Colonic mucosa (tissue), 4 donors: ENCODE measurements at regions not wholly inside any gene's neighbourhood (a gene's known extent, or its start where the extent isn't known, plus 50 kb on each side); places are given as distances from the start of the nearest gene placed in this dataset.

ENCODE experiments used
- DNase-seq: peaks from one replicate; pipeline ENCODE4 v3.0.0-alpha.2; 2020
- H3K27ac ChIP-seq: fragments of 200-600 bp; one replicate; pipeline ENCODE4 v1.8.0; 2021
- H3K27me3 ChIP-seq: fragments of 200-600 bp; one replicate; pipeline ENCODE4 v1.8.0; 2021
- H3K36me3 ChIP-seq: fragments of 200-600 bp; one replicate; pipeline ENCODE4 v1.8.0; 2021
- H3K4me1 ChIP-seq: fragments of 200-600 bp; one replicate; pipeline ENCODE4 v1.8.0; 2021; ENCODE audit warnings: mild to moderate bottlenecking
- H3K4me3 ChIP-seq: fragments of 200-600 bp; one replicate; pipeline ENCODE4 v1.8.0; 2021
- H3K9ac ChIP-seq, 2 donors: one replicate each; pipeline ENCODE4 v1.7.0; 2013; ENCODE audit warnings: control low read depth in 2 of 2, low read depth in 2 of 2, low read length in 2 of 2
- H3K9me3 ChIP-seq: fragments of 200-600 bp; one replicate; pipeline ENCODE4 v1.8.0; 2021
- intact Hi-C: fragments of 100-400 bp; cut with DNase I; formaldehyde crosslinking; loops from one replicate; pipeline ENCODE4 v1.14.1; 2022
- TF ChIP-seq, protein P1 (sequence below): fragments of 200-600 bp; IDR thresholded peaks from one replicate; pipeline ENCODE4 v1.8.0; 2022; ENCODE audit warnings: antibody characterized with exemption, mild to moderate bottlenecking
- donor health status: healthy.
- donor health status: DM: no; HTN: no; CAD: no.
- donor health status: DM: no; HTN: no; CAD: no.

GRCh38 chr4:115370012-115370411 lies 256.6 kb upstream of the NDST4 start:
- intact Hi-C loops = no loop called here
- Histone ChIP-seq H3K9me3 (no peaks in the 10 kb centered on the region), H3K27me3 (no peaks in the 10 kb centered on the region), H3K27ac (no peak overlapping the region), H3K4me3 (no peak overlapping the region), H3K9ac (no peak overlapping the region), H3K36me3 (no peaks in the 10 kb centered on the region), H3K4me1 (no peaks in the 10 kb centered on the region)
- DNase-seq = no peak
- TF ChIP-seq, protein P1, sequence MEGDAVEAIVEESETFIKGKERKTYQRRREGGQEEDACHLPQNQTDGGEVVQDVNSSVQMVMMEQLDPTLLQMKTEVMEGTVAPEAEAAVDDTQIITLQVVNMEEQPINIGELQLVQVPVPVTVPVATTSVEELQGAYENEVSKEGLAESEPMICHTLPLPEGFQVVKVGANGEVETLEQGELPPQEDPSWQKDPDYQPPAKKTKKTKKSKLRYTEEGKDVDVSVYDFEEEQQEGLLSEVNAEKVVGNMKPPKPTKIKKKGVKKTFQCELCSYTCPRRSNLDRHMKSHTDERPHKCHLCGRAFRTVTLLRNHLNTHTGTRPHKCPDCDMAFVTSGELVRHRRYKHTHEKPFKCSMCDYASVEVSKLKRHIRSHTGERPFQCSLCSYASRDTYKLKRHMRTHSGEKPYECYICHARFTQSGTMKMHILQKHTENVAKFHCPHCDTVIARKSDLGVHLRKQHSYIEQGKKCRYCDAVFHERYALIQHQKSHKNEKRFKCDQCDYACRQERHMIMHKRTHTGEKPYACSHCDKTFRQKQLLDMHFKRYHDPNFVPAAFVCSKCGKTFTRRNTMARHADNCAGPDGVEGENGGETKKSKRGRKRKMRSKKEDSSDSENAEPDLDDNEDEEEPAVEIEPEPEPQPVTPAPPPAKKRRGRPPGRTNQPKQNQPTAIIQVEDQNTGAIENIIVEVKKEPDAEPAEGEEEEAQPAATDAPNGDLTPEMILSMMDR = no peak

DNA sequence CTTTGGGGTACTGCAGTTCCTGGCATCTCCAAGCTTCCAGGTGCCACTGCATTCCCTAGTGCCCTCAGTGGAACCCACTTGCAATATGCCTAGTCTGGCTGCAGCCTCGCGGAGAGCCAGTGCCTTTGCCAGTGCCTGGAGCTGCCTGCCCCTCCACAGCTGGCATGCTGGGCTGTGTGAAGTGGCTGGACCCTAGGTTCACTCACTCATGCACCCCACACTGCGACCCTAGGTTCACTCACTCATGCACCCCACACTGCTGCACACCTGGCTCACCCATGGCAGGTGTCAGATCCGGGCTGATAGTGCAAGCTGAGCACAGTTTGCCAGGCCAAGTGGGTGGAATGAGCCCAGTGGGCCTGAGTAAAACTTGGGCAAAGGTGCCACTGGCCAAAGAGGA lies 253.0 kb upstream of the NDST4 start:
- intact Hi-C loops = no loop called here
- no peak overlapping the region for H3K27ac ChIP-seq
- no peaks in the 10 kb centered on the region for H3K9me3 ChIP-seq
- H3K9ac ChIP-seq = no peak overlapping the region
- no peak for DNase-seq
- TF ChIP-seq, protein P1 = no peak
- no peaks in the 10 kb centered on the region for H3K27me3 ChIP-seq
- no peak overlapping the region for H3K4me3 ChIP-seq
- no peaks in the 10 kb centered on the region for H3K36me3 ChIP-seq
- H3K4me1 ChIP-seq = no peaks in the 10 kb centered on the region

- intact Hi-C loops = no loop called here
- Histone ChIP-seq H3K27me3 (no peaks in the 10 kb centered on the region), H3K9me3 (no peaks in the 10 kb centered on the region), H3K36me3 (no peaks in the 10 kb centered on the region), H3K4me3 (no peak overlapping the region), H3K9ac (no peak overlapping the region), H3K4me1 (no peaks in the 10 kb centered on the region), H3K27ac (no peak overlapping the region)
- no peak for DNase-seq
- TF ChIP-seq, protein P1 = no peak
These were observed 251.8 kb upstream of the NDST4 start for GRCh38 chr4:115365185-115365584.

GRCh38 chr4:115361781-115362180 lies 248.4 kb upstream of the NDST4 start:
- TF ChIP-seq, protein P1 = no peak
- no peaks in the 10 kb centered on the region for H3K27me3 ChIP-seq
- intact Hi-C loops = no loop called here

DNA sequence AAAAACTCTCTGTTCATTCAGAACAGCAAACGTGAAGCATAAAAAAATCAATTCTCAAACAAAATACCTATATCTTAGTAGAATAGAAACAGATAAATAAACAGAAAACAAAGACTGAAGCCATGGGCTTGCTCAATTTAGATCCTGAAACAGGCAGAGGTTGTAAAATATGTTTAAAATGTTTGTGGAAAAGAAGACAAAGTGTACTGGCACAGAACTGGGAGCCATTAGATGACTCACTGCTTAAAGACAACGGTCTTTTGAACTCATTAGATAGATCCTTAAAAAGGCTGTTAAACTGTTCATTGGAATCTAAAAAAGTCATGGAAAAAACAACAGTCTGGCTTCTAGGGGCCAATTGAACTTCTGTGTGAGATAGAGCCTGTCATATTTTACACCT lies 247.0 kb upstream of the NDST4 start:
- TF ChIP-seq, protein P1 = no peak
- Histone ChIP-seq H3K9me3 (no peaks in the 10 kb centered on the region), H3K9ac (no peak overlapping the region), H3K4me3 (no peak overlapping the region), H3K27me3 (no peaks in the 10 kb centered on the region), H3K36me3 (no peaks in the 10 kb centered on the region), H3K27ac (no peak overlapping the region), H3K4me1 (no peaks in the 10 kb centered on the region)
- no peak for DNase-seq
- intact Hi-C loops = no loop called here

More at GRCh38 chr4:115361781-115362180, 248.4 kb upstream of the NDST4 start:
- Histone ChIP-seq H3K36me3 (no peaks in the 10 kb centered on the region), H3K27ac (no peak overlapping the region), H3K9me3 (no peaks in the 10 kb centered on the region), H3K4me1 (no peaks in the 10 kb centered on the region), H3K9ac (no peak overlapping the region), H3K4me3 (no peak overlapping the region)
- no peak for DNase-seq

GRCh38 chr4:115357776-115358175 lies 244.4 kb upstream of the NDST4 start:
- H3K27ac ChIP-seq = no peak overlapping the region
- DNase-seq = no peak
- intact Hi-C loops = no loop called here
- H3K4me3 ChIP-seq = no peak overlapping the region
- H3K9ac ChIP-seq = no peak overlapping the region
- H3K27me3 ChIP-seq = no peaks in the 10 kb centered on the region
- H3K36me3 ChIP-seq = no peaks in the 10 kb centered on the region
- TF ChIP-seq, protein P1 = no peak
- H3K4me1 ChIP-seq = no peaks in the 10 kb centered on the region
- no peaks in the 10 kb centered on the region for H3K9me3 ChIP-seq
